Common myeloid progenitor, CD34-positive (primary cell): ENCODE measurements at regions not wholly inside any gene's neighbourhood (a gene's known extent, or its start where the extent isn't known, plus 50 kb on each side); places are given as distances from the start of the nearest gene placed in this dataset.

ENCODE experiments used
- CTCF ChIA-PET: fragments of 350-600 bp; sonication (Branson Sonifier 250); formaldehyde crosslinking; loops from one replicate; lab custom pipeline; 2021; ENCODE audit warnings: antibody characterized with exemption; lab: Charles Lee
- POLR2A ChIA-PET: fragments of 350-600 bp; sonication (Branson Sonifier 250); formaldehyde crosslinking; loops from one replicate; lab custom pipeline; 2021; ENCODE audit warnings: antibody characterized with exemption; lab: Charles Lee
- DNase-seq, 3 donors: peaks; one replicate each; pipeline versions ENCODE4 v3.0.0 to v3.0.0-alpha.2; 2013
- H3K27ac ChIP-seq, 2 experiments: 1 replicate in 1 of 2; 2 replicates in 1 of 2; pipeline ENCODE4 v1.7.0; 2013; ENCODE audit warnings: inconsistent platforms in 2 of 2, low read length in 2 of 2, mild to moderate bottlenecking in 2 of 2, low read depth in 1 of 2, moderate library complexity in 1 of 2; ENCODE audit not compliant: severe bottlenecking in 2 of 2, insufficient read depth in 1 of 2, poor library complexity in 1 of 2
- H3K27me3 ChIP-seq, 5 experiments: replicated peaks in 2 of 5; 1 replicate in 3 of 5; 2 replicates in 2 of 5; pipeline versions ENCODE4 v1.6.1 to v1.7.0; 2013; ENCODE audit warnings: low read length in 4 of 5, mild to moderate bottlenecking in 2 of 5, moderate library complexity in 2 of 5, inconsistent platforms in 1 of 5; ENCODE audit not compliant: insufficient read depth in 5 of 5, control insufficient read depth in 4 of 5
- H3K36me3 ChIP-seq, 4 experiments: 1 replicate in 2 of 4; 2 replicates in 2 of 4; pipeline versions ENCODE4 v1.6.1 to v1.7.0; 2013; ENCODE audit warnings: low read length in 3 of 4, control low read depth in 1 of 4, mild to moderate bottlenecking in 1 of 4; ENCODE audit not compliant: control insufficient read depth in 4 of 4, insufficient read depth in 4 of 4
- H3K4me1 ChIP-seq, 4 experiments: 1 replicate in 3 of 4; 2 replicates in 1 of 4; pipeline versions ENCODE4 v1.6.1 to v1.7.1; 2013; ENCODE audit warnings: low read length in 3 of 4, mild to moderate bottlenecking in 3 of 4, control low read depth in 1 of 4, inconsistent platforms in 1 of 4, moderate library complexity in 1 of 4; ENCODE audit not compliant: control insufficient read depth in 4 of 4, insufficient read depth in 4 of 4; ENCODE audit errors: control extremely low read depth in 1 of 4
- H3K4me3 ChIP-seq, 7 experiments: 1 replicate in 4 of 7; 2 replicates in 3 of 7; pipeline versions ENCODE4 v1.5.1 to v1.7.0; 2013; ENCODE audit warnings: mild to moderate bottlenecking in 7 of 7, low read length in 6 of 7, moderate library complexity in 6 of 7, inconsistent platforms in 2 of 7, low read depth in 2 of 7, control low read depth in 1 of 7; ENCODE audit not compliant: insufficient read depth in 4 of 7, control insufficient read depth in 1 of 7; ENCODE audit errors: extremely low read depth in 1 of 7
- H3K9me3 ChIP-seq, 5 experiments: 1 replicate in 4 of 5; 2 replicates in 1 of 5; pipeline versions ENCODE4 v1.6.1 to v1.7.1; 2013; ENCODE audit warnings: low read length in 4 of 5, mild to moderate bottlenecking in 2 of 5, inconsistent platforms in 1 of 5, low read depth in 1 of 5, moderate library complexity in 1 of 5; ENCODE audit not compliant: control insufficient read depth in 4 of 5, insufficient read depth in 2 of 5; ENCODE audit errors: control extremely low read depth in 1 of 5
- WGBS: methylation state at CpG from one replicate; pipeline ENCODE4 v1.1.5; 2013; ENCODE audit not compliant: insufficient coverage; 5-methylcytosine and 5-hydroxymethylcytosine counted together

DNA sequence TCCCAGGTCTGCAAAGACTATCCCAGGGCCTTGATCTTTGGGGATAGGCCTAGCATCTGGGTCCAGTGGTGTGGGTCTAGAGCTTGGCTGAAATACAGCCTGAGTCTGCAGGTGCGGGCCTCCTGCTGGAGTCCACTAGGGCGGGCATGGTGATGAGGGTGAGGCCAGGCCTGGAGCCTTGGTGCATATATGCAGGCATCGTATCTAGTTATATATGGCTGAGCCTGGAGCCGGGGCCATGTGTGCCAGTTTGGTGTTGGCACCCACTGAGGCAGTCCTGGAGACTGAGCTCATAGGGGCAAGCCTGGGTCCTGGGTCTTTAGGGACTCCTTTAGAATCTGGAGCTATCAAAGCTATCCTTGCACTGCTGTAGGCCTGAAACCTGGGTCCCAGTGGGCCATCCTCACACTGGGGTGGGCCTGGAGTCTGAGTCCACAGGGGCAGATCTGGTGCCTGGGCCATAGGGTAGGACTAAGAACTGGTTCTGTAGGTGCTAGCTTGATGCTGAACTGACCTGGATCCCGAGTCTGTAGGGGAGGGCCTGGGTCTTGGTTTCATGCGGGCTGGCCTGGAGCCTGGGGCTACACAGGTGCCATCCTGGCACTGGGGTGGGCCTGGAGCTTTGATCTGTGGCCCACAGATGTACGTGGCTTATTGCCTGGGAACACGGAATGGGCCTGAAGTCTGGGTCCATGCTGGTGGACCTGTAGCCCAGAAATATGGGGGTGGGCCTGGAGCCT, 346.5 kb upstream of the MEF2C start:
- ChIA-PET POLR2A (no interaction called here), CTCF (no interaction called here)
- peaks cover 0 to 3% (median 0%) of the 10 kb centered on the region in 4 experiments for H3K4me1 ChIP-seq
- H3K27me3 ChIP-seq: no peaks in the 10 kb centered on the region
- H3K36me3 ChIP-seq: no peaks in the 10 kb centered on the region
- WGBS: 98% methylated on average over 8 of the region's 8 CpGs
- no peak for DNase-seq
- H3K27ac ChIP-seq: no peak overlapping the region
- peaks cover 0 to 4% (median 1%) of the 10 kb centered on the region in 5 experiments for H3K9me3 ChIP-seq
- H3K4me3 ChIP-seq: no peak overlapping the region

DNA sequence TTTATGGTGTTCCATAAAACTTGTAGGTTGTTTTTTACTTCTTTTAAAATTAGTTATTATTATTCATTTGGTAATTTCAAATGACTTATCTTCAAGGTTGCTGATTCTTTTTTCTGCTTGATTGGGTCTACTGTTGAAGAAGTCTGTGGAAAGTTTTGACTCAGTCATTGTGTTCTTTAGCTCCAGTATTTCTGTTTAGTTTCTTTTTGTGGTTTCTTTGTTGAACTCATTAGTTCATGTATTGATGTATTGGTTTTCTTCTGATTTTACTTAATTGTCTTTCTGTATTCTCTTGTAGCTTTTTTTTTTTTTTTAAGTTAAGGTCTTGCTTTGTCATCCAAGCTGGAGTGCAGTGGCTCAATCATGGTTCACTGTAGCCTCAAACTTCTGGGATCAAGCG, 345.4 kb upstream of the MEF2C start:
- DNase-seq: no peak
- Histone ChIP-seq H3K36me3 (no peaks in the 10 kb centered on the region), H3K27ac (no peak overlapping the region), H3K27me3 (no peaks in the 10 kb centered on the region), H3K4me3 (no peak overlapping the region), H3K9me3 (peaks cover 0 to 4% (median 1%) of the 10 kb centered on the region in 5 experiments), H3K4me1 (peaks cover 0 to 3% (median 0%) of the 10 kb centered on the region in 4 experiments)
- no CpG with 5 or more reads among the region's 1 CpG for WGBS
- CTCF ChIA-PET: no interaction called here
- POLR2A ChIA-PET: no interaction called here

DNA sequence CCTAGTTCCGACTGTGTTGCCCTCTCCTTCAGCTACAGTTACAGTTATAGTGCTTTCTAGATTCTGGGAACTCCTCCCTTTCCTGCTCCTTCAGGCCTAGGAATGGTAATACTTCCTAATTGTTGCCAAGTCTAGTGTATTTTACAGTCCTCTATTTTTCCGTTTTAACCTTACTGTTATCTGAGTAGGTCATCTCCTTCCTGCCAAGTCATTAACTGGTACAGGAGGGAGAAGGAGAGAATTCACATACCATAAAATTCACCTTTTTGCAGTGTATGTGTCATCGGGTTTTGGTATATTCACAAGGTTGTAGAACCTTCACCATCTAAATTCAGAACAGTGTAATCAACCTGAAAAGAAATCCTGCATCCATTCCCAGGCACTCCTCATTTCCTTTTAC, 335.4 kb upstream of the MEF2C start:
- WGBS: 100% methylated on average over 1 of the region's 3 CpGs
- POLR2A ChIA-PET: no interaction called here
- H3K4me3 ChIP-seq: no peak overlapping the region
- no peaks in the 10 kb centered on the region for H3K36me3 ChIP-seq
- H3K27ac ChIP-seq: no peak overlapping the region
- H3K9me3 ChIP-seq: peaks cover 0 to 5% (median 0%) of the 10 kb centered on the region in 5 experiments
- CTCF ChIA-PET: no interaction called here
- DNase-seq: no peak
- no peaks in the 10 kb centered on the region for H3K27me3 ChIP-seq
- H3K4me1 ChIP-seq: no peaks in the 10 kb centered on the region

DNA sequence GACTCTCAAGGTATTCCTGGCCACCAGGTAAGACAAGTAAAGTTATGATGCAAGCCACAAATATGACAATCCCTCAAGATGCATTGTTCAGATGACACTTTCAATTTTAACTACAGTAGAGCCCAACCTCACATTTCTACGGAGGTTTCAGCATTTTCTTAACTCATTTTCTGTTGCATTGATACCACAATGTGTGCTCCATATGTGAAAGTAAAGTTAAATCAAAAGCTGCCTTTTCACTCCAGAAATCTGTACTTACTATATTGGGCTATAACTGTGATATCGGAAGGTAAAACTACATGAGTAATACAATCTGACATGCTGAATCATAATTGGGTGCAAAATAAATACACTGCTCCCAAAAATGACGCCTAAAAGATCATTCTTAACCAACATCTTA, 333.6 kb upstream of the MEF2C start:
- CTCF ChIA-PET: no interaction called here

DNA sequence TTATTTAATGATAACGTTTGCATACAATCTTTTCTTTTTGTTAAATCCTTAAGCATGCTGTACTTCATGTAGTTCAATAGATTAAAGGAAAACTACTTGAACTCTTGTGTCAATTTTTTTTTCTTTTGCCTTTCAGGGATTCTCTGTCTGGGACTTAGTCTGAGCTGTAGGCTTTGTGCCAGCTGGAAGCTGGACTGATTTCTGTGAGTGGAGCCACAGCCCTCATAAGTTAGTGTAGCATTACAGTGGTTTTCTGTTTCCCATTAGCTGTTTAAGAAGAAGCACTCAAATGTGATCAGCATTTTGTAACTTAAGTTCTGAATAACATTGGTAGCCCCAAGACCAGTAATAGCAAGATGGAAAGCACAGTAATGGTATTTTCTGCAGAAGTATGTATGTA, 330.6 kb upstream of the MEF2C start:
- POLR2A ChIA-PET: no interaction called here

More for the DNA sequence above, 333.6 kb upstream of the MEF2C start:
- DNase-seq: no peak
- Histone ChIP-seq H3K4me1 (no peaks in the 10 kb centered on the region), H3K27ac (no peak overlapping the region), H3K4me3 (no peak overlapping the region), H3K36me3 (no peaks in the 10 kb centered on the region), H3K9me3 (peaks cover 0 to 5% (median 0%) of the 10 kb centered on the region in 5 experiments), H3K27me3 (no peaks in the 10 kb centered on the region)
- WGBS: no CpG with 5 or more reads among the region's 3 CpGs
- POLR2A ChIA-PET: no interaction called here

DNA sequence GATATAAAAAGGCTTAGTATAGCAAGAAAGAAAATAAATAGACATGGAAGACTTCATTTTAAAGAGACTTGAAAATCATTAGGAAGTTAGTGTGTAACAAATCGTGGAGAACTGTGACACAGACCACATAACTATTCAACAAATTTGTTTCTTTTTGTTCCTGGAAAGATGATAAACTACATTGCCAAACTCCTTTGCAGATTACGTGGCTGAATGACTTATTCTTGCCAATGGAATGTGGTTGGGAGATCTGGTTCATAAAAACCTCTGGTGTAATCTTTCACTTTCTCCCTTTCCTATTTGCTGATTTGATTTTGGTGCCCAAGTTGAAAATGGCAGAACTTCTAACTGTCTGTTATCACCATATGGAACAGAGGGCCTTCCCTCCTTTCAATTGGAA, 328.9 kb upstream of the MEF2C start:
- H3K27ac ChIP-seq: no peak overlapping the region
- DNase-seq: no peak
- H3K27me3 ChIP-seq: no peaks in the 10 kb centered on the region
- 60% methylated on average over 1 of the region's 2 CpGs for WGBS
- ChIA-PET POLR2A (no interaction called here), CTCF (no interaction called here)
- H3K36me3 ChIP-seq: no peaks in the 10 kb centered on the region
- no peak overlapping the region for H3K4me3 ChIP-seq
- no peaks in the 10 kb centered on the region for H3K9me3 ChIP-seq
- no peaks in the 10 kb centered on the region for H3K4me1 ChIP-seq

More for the DNA sequence above, 330.6 kb upstream of the MEF2C start:
- Histone ChIP-seq H3K4me3 (no peak overlapping the region), H3K9me3 (no peaks in the 10 kb centered on the region), H3K27me3 (no peaks in the 10 kb centered on the region), H3K36me3 (no peaks in the 10 kb centered on the region), H3K27ac (no peak overlapping the region), H3K4me1 (no peaks in the 10 kb centered on the region)
- CTCF ChIA-PET: no interaction called here
- no CpG with 5 or more reads among the region's 1 CpG for WGBS
- no peak for DNase-seq

DNA sequence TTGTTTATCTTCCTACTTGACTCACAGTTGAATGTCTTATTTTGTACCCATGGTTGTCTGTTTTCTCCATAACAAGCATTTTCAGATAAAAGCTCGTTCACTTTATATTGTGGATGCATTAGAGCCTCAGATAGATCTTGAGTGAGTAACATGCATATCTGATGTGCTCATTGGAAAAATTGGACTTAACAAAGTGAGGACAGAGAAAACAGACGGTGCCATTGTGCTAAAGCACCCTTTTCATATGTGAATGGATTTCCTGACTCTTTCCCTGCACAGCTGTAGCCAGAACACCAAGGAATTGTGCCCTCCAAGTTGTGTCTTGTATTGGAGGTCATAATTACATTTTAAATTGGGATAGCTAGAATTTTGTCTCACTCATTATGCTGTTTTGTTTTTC, 325.8 kb upstream of the MEF2C start:
- ChIA-PET CTCF (interaction anchor here (0.9 kb wide), 1 partner anchor 18 kb away, joined by 3 read pairs; no protein-coding TSS in a partner anchor), POLR2A (no interaction called here)
- H3K4me3 ChIP-seq: no peak overlapping the region
- WGBS: 100% methylated on average over 1 of the region's 2 CpGs
- no peaks in the 10 kb centered on the region for H3K36me3 ChIP-seq
- no peak for DNase-seq
- no peaks in the 10 kb centered on the region for H3K4me1 ChIP-seq
- H3K27ac ChIP-seq: no peak overlapping the region
- no peaks in the 10 kb centered on the region for H3K9me3 ChIP-seq
- H3K27me3 ChIP-seq: no peaks in the 10 kb centered on the region
